ENCODE measurements at regions not wholly inside any gene's neighbourhood (a gene's known extent, or its start where the extent isn't known, plus 50 kb on each side); places are given as distances from the start of the nearest gene placed in this dataset.

DNA sequence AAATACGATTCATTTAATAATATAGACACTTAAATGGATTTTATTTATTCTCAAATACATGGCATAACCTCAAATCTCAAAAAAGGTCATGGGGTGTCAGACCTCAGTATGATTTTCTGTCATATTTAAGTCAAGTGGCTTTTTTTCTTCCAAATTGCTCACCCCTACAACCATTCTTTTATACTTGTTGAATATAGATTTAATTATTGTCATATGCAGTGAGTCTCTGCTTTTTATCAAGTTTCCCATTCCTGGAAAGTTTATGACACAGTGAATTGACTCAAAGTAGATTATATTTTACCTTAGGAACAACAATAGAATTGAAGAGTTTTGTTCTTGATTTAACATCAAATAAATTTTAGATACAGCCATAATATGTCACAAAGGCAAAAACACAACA is 59.5 kb upstream of the IRF2BP2 start (continued):
- TF ChIP-seq, protein P1, sequence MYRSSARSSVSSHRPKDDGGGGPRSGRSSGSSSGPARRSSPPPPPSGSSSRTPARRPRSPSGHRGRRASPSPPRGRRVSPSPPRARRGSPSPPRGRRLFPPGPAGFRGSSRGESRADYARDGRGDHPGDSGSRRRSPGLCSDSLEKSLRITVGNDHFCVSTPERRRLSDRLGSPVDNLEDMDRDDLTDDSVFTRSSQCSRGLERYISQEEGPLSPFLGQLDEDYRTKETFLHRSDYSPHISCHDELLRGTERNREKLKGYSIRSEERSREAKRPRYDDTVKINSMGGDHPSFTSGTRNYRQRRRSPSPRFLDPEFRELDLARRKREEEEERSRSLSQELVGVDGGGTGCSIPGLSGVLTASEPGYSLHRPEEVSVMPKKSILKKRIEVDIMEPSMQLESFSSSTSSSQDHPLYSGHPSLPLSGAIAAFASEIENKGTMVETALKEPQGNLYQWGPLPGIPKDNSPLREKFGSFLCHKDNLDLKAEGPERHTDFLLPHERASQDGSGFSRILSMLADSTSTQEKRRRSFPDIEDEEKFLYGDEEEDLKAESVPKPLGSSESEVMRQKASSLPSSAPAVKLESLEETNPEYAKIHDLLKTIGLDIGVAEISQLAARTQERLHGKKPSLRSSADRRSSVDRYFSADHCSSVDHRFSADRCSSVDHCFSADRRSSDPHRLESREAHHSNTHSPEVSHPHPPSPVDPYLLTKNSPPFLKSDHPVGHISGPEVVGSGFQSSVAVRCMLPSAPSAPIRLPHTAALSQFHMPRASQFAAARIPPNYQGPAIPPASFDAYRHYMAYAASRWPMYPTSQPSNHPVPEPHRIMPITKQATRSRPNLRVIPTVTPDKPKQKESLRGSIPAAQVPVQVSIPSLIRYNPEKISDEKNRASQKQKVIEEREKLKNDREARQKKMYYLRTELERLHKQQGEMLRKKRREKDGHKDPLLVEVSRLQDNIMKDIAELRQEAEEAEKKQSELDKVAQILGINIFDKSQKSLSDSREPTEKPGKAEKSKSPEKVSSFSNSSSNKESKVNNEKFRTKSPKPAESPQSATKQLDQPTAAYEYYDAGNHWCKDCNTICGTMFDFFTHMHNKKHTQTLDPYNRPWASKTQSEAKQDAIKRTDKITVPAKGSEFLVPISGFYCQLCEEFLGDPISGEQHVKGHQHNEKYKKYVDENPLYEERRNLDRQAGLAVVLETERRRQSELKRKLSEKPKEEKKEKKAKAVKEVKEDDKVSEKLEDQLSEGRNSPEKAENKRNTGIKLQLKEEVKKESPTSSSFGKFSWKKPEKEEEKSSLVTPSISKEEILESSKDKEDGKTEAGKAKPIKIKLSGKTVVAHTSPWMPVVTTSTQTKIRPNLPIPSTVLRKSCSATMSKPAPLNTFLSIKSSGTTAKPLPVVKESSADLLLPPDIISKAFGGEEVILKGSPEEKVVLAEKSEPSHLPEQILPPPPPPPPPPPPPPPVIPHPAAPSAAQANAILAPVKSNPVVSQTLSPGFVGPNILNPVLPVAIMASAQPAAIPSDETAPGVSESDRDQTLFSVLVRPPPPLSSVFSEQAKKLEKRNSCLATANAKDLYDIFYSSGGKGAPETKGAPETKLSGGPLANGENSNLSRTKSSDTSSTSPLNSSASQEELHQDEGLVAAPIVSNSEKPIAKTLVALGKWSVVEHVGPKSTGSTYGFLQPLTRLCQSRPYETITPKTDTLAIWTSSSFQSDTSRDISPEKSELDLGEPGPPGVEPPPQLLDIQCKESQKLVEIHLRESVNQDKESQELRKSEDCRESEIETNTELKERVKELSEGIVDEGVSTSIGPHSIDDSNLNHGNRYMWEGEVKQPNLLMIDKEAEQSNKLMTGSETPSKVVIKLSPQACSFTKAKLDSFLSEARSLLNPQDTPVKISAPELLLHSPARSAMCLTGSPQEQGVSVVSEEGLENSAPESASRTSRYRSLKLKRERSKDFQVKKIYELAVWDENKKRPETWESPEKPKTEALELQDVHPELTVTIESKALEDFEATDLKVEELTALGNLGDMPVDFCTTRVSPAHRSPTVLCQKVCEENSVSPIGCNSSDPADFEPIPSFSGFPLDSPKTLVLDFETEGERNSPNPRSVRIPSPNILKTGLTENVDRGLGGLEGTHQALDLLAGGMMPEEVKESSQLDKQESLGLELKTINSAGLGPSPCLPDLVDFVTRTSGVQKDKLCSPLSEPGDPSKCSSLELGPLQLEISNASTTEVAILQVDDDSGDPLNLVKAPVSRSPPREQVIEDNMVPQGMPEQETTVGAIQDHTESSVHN (IDR thresholded peaks at IDR 0.05; ENCODE audit: borderline replicate concordance in 1 of 2, low read depth in 1 of 2), result no peak

DNA sequence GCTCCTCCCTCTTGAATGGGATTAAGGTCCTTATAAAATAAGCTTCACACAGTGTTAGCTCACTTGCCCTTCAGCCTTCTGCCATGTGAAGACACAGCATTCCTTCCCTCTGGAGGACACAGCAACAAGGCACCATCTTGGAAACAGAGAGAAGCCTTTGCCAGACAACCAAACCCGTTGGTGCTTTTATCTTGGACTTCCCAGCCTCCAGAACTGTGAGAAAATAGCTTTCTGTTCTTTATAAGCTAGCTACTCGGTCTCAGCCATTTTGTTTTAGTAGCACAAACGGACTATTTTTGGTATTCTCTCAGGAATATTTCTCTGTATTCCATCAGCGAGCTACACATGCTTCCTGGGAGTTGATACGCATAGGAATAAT is 58.6 kb upstream of the IRF2BP2 start:
- H4K20me1 ChIP-seq (replicated peaks; ENCODE audit: control insufficient read depth, insufficient read depth, low read length), result no peaks in the 10 kb centered on the region
- no peaks in the 10 kb centered on the region for H3K36me3 ChIP-seq (ENCODE audit: control insufficient read depth, insufficient read depth, low read length)
- no peaks in the 10 kb centered on the region for H3K27me3 ChIP-seq (ENCODE audit: control insufficient read depth in 2 of 2, insufficient read depth in 2 of 2, low read length in 2 of 2)
- no peak overlapping the region for H3K27ac ChIP-seq (ENCODE audit: extremely low read depth, low read depth, low read length)
- no peak for ATAC-seq
- 41% methylated on average over 5 of the region's 5 CpGs for WGBS (ENCODE audit: insufficient coverage, low coverage, missing lambda C conversion rate)
- no TSS peak for BruUV-seq (replicated peaks)
- no peaks in the 10 kb centered on the region for H3K79me2 ChIP-seq (ENCODE audit: control insufficient read depth, insufficient read depth, low read length)
- H3K9ac ChIP-seq (ENCODE audit: insufficient read depth in 1 of 2, low read depth in 2 of 2, low read length in 2 of 2), result no peak overlapping the region
- in situ Hi-C loops (cut with MboI) (no loop called here), intact Hi-C loops (cut with micrococcal nuclease) (no loop called here)
- 0 out of 2 replicates have a peak overlapping the region, but pooled peaks have one; percentile 16 for H2AFZ ChIP-seq (ENCODE audit: low read depth, low read length)
- H3K9me3 ChIP-seq (replicated peaks; ENCODE audit: control insufficient read depth, insufficient read depth, low read depth, low read length), result peaks cover 11% of the 10 kb centered on the region
- ChIA-PET POLR2A (interaction anchor here (0.6 to 1.2 kb wide), 2 partner anchors 9 to 312 kb away, joined by 4 read pairs; no protein-coding TSS in a partner anchor), CTCF (ENCODE audit: low intra/inter-chr PET ratio) (no interaction called here)
- no peak for DNase-seq (ENCODE audit: extremely low read depth in 1 of 4, low spot score in 3 of 4)
- no peak overlapping the region for H3K4me2 ChIP-seq (ENCODE audit: insufficient read depth, low read length)
- no peak overlapping the region for H3K4me3 ChIP-seq
- no peaks in the 10 kb centered on the region for H3K9me1 ChIP-seq (ENCODE audit: control insufficient read depth, insufficient read depth, low read length)
- FAIRE-seq, result no peak
- peaks cover 3 to 17% of the 10 kb centered on the region in 2 experiments; a peak in 3 of 5 replicates for H3K4me1 ChIP-seq (replicated peaks in 1 of 2; ENCODE audit: control insufficient read depth in 2 of 2, insufficient read depth in 2 of 2, low read length in 2 of 2)
- TF ChIP-seq ERF (CRISPR knock-in tag; IDR thresholded peaks at IDR 0.05) (no peak), PHB (CRISPR knock-in tag; IDR thresholded peaks at IDR 0.05) (no peak), NFIX (CRISPR knock-in tag; IDR thresholded peaks at IDR 0.05; ENCODE audit: low read depth) (no peak)
- TF ChIP-seq, protein P2, sequence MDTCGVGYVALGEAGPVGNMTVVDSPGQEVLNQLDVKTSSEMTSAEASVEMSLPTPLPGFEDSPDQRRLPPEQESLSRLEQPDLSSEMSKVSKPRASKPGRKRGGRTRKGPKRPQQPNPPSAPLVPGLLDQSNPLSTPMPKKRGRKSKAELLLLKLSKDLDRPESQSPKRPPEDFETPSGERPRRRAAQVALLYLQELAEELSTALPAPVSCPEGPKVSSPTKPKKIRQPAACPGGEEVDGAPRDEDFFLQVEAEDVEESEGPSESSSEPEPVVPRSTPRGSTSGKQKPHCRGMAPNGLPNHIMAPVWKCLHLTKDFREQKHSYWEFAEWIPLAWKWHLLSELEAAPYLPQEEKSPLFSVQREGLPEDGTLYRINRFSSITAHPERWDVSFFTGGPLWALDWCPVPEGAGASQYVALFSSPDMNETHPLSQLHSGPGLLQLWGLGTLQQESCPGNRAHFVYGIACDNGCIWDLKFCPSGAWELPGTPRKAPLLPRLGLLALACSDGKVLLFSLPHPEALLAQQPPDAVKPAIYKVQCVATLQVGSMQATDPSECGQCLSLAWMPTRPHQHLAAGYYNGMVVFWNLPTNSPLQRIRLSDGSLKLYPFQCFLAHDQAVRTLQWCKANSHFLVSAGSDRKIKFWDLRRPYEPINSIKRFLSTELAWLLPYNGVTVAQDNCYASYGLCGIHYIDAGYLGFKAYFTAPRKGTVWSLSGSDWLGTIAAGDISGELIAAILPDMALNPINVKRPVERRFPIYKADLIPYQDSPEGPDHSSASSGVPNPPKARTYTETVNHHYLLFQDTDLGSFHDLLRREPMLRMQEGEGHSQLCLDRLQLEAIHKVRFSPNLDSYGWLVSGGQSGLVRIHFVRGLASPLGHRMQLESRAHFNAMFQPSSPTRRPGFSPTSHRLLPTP (IDR thresholded peaks at IDR 0.05; ENCODE audit: borderline replicate concordance, extremely low read depth, insufficient read length), result no peak
- TF ChIP-seq, protein P3, sequence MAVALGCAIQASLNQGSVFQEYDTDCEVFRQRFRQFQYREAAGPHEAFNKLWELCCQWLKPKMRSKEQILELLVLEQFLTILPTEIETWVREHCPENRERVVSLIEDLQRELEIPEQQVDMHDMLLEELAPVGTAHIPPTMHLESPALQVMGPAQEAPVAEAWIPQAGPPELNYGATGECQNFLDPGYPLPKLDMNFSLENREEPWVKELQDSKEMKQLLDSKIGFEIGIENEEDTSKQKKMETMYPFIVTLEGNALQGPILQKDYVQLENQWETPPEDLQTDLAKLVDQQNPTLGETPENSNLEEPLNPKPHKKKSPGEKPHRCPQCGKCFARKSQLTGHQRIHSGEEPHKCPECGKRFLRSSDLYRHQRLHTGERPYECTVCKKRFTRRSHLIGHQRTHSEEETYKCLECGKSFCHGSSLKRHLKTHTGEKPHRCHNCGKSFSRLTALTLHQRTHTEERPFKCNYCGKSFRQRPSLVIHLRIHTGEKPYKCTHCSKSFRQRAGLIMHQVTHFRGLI (CRISPR knock-in tag; IDR thresholded peaks at IDR 0.05), result no peak

Data from K562 (cell line).